ENCODE measurements at regions not wholly inside any gene's neighbourhood (a gene's known extent, or its start where the extent isn't known, plus 50 kb on each side); places are given as distances from the start of the nearest gene placed in this dataset.

DNA sequence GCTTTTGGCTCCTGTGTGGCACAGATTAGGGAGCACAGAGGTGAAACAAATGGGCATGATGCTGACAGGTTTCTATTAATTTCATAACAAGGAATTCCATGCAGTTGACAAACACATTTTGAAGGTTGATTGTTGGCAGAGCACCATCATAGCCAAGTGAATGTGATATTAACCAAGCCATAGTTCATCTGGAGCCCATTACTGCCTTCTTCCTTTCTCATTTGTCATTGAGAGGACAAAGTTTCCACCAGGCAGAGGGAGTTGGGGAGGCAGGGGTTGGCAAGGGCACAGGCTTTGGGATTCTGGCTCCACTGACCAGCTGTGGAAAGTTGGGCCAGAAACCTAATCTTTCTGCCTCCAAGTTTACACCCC, 325.2 kb downstream of the MFSD1 start:
- no peak for DNase-seq (ENCODE audit: low read depth in 2 of 2)

GRCh38 chr3:159128628-159129027, 326.8 kb downstream of the MFSD1 start:
- DNase-seq (ENCODE audit: low read depth in 2 of 2) = no peak

- DNase-seq (ENCODE audit: low read depth in 2 of 2) = no peak
These were observed 328.3 kb downstream of the MFSD1 start for GRCh38 chr3:159130108-159130507.

GRCh38 chr3:159131376-159131775, 329.5 kb downstream of the MFSD1 start:
- DNase-seq (ENCODE audit: low read depth in 2 of 2) = no peak

- no peak for DNase-seq (ENCODE audit: low read depth in 2 of 2)
These were observed 336.1 kb downstream of the MFSD1 start for GRCh38 chr3:159137949-159138348.

DNA sequence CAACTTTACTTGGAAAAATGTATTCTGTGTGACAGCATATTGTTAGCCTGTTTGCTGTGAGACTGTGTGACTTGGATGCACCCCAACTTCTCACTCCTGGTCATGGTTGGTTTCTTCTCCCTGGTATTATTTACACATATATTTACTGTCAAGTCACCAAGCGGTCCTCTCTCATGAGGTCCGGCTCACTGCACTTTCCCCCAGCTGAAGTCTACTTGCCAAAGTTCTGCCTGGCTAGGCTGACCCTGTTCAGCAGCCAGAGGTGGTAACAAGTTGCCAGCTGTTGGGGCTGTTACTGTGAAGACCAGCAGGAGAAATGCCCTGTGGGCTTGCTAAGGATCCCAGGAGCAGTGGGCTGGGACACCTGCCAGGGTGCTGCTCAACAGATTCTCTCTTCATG, 337.5 kb downstream of the MFSD1 start:
- no peak for DNase-seq (ENCODE audit: low read depth in 2 of 2)

DNA sequence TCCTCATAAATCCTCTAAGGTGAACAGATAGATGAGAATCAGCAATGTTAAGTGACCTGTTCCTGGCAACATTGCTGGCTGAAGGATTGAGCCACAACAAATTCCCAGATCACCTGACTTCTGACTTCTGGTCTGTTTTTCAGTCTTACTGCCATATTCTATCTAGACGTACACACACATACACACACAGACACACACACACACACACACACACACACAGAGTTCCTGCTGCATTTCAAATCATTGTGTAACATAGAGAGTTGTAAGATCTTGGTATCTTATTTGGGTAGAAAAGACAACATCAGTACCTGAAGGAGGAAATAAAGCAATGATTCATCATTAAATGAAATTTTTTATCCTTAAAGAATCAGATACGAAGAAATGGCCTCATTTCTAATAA, 342.6 kb downstream of the MFSD1 start:
- no peak for DNase-seq (ENCODE audit: low read depth in 2 of 2)

DNA sequence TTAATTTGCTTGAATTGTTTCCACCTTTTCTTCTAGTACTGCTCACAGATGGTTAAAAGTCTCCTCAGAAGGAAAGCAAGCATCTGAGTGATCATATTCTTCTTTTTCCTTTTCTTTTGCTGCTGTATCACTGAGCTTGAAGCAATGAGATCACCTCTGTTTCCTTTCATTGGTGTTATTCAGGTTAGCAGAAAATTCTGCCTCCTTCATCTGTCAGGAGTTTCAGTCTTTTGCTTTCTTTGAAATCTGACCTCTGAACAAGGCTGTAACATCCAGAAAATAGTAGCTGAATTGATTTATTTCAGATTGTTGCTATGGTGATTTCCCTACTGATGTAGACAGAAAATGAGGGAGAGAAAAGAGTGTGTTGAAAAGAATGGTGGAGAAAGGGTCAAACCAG, 343.0 kb downstream of the MFSD1 start:
- no peak for DNase-seq (ENCODE audit: low read depth in 2 of 2)

GRCh38 chr3:159146392-159146791, 344.5 kb downstream of the MFSD1 start:
- no peak for DNase-seq (ENCODE audit: low read depth in 2 of 2)

DNA sequence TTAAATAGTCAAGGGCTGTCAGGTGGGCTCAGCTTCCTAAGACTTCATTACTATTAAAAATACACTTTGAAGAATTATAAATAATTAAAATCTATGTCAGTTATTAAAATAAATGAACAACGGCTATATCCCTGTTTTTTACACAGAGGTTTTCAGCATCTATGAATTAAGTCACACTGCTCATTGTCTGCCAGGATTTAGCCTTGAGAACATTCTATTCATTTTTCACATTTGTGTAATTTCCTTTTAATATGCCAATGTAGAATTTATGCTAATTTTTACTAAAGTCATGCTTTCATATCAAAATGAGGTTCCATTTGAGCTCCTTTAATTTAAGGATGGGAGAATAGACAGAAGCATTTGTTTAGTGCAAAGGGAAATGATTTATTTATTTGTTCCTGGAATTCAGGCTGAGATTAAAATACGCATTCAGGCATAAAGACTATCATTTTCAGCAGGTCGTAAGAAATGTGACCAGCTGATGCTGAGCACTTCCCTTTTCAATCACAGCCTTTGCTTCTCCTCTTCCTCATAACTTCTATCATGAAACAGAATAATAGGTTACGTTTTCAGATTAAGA, 345.1 kb downstream of the MFSD1 start:
- no peak for DNase-seq (ENCODE audit: low read depth in 2 of 2)

DNA sequence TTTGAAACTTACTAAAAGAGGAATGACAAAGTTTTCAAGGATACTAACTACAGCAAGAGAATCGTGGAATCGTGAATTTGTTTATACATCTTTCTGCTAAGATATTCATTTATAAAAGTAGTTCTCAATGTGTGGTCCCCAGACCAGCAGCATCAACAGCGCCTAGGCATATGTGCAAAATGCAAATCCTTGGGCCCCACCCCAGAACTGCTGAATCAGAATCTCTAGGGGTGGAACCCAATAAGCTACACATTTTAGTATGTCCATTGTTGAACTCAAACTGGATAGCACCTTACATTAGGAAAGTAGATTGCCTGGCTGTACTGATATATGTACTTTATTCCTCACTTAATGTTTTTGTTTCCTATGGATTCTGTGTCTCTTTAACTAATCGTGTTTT, 346.0 kb downstream of the MFSD1 start:
- no peak for DNase-seq (ENCODE audit: low read depth in 2 of 2)

DNA sequence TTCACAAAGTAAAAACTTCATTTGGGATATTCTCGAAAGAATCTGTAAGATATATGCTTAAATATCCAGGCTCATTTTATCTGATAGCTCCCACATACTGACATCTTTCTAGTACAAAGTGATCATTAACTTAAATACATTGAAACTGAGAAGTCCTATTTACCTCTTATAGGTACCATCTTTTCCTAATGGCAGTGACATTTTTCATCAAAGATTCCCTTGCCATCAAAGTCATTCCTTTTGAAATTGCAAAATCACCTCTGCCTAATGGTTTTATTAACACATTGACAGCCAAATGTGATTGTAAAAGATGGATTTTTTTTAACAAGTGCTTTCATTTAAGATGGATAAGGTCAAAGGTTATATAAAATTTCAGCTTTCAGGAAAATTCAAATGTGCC, 346.6 kb downstream of the MFSD1 start:
- DNase-seq (ENCODE audit: low read depth in 2 of 2) = no peak

GRCh38 chr3:159149131-159149530, 347.3 kb downstream of the MFSD1 start:
- no peak for DNase-seq (ENCODE audit: low read depth in 2 of 2)

- no peak for DNase-seq (ENCODE audit: low read depth in 2 of 2)
These were observed 347.8 kb downstream of the MFSD1 start for GRCh38 chr3:159149633-159150032.

- DNase-seq (ENCODE audit: low read depth in 2 of 2) = no peak
These were observed 348.3 kb downstream of the MFSD1 start for GRCh38 chr3:159150180-159150579.

- no peak for DNase-seq (ENCODE audit: low read depth in 2 of 2)
These were observed 349.3 kb downstream of the MFSD1 start for GRCh38 chr3:159151130-159151529.

DNA sequence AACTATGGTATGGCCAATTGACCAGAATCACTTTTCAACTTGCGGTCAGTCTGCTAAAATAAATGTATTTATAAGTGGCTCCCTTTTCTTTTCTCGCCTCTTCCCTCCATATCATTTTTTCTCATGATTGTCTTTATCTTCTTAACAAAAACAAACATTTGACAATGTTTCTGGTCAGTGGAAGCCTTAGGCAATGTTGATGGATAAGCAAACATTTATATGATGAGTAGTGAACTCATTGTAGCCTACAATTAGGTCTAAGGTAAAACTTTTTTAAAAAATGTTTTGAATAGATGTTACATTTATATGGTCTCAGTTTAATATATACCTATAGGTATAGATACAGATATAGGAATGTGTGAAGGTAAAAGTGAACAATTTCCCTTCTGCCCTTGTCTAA, 355.4 kb downstream of the MFSD1 start:
- no peak for DNase-seq (ENCODE audit: low read depth in 2 of 2)

DNA sequence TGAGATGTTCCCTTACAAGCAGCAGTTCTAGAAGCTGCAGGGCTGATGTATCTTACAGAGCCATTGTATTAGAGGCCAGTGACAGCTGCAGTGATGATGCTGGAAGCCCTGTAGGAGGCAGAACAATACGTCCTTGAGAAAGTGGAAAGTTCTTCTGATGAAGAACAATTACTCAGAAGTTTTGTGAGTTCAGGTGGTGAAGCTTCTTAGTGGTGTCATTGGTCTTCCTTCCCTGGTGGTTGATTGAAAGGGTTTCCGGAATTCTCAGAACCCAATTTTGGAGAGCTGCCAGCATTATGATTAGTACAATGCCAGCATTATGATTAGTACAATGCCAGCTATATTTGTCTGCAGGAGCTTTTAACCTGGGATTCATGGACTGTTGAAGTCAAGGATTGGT, 356.4 kb downstream of the MFSD1 start:
- DNase-seq (ENCODE audit: low read depth in 2 of 2) = no peak

- no peak for DNase-seq (ENCODE audit: low read depth in 2 of 2)
These were observed 356.9 kb downstream of the MFSD1 start for GRCh38 chr3:159158801-159159200.

DNA sequence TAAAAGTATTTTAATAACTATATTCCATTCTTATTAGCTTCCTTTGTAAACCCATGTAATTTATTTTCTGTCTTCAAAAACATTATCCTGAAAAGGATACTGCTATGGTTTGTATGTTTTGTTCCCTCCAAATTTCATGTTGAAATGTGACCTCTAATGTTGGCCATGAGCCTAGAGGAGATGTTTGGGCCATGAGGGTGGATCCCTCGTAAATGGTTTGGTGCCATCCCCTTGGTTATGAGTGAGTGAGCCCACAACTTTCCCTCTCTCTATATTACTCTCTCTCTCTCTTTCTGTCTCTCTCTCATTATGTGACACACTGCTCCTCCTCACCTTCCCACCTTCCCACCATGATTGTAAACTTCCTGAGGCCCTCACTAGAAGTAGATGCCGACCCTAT, 357.7 kb downstream of the MFSD1 start:
- DNase-seq (ENCODE audit: low read depth in 2 of 2) = no peak

GRCh38 chr3:159163656-159164055, 361.8 kb downstream of the MFSD1 start:
- no peak for DNase-seq (ENCODE audit: low read depth in 2 of 2)

GRCh38 chr3:159165961-159166360, 364.1 kb downstream of the MFSD1 start:
- DNase-seq (ENCODE audit: low read depth in 2 of 2) = no peak

- no peak for DNase-seq (ENCODE audit: low read depth in 2 of 2)
These were observed 365.2 kb downstream of the MFSD1 start for GRCh38 chr3:159166899-159167586.

DNA sequence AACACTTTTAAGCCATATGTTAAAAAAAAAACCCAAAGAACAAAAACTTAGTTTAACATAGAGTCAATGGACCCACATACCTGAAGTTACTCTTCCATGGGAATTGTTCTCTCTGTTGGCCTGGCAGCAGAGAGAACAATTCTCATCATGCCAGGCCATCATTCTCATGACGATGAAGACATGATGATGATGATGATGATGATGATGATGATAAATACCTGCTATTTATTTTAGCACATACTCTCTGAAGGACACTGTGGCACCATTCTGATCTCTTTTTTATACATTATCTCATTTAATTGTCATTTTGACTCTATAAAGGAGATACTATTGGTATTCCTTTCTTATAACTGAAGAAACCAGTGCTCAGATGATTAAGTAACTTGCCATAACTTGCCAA, 366.9 kb downstream of the MFSD1 start:
- DNase-seq (ENCODE audit: low read depth in 2 of 2) = no peak

Data from stimulated activated CD8-positive, alpha-beta memory T cell treated with anti-CD3 and anti-CD28 coated beads, Interleukin-15, amount 100 ng/mL, for 48 hours (primary cell).